ENCODE measurements at regions not wholly inside any gene's neighbourhood (a gene's known extent, or its start where the extent isn't known, plus 50 kb on each side); places are given as distances from the start of the nearest gene placed in this dataset.

DNA sequence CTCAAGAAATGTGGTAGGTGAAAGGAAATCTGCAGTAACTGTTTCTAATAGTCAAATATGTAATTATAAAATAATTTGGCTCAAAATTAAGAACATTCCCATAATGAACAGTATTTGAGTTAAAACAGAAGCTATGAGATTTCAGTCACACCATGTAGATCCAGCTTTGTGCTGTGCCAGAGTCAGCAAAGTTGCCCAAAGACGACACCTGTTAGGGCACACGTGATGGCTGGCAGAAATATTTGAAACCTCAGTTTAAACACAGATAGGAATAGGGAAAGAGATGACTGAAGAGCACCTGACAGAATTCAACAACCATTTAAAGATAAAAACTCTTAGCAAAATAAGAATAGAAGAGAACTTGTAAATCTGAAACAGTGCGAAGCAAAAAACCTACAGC, 129.3 kb downstream of the CD83 start:
- TF ChIP-seq, protein P1, sequence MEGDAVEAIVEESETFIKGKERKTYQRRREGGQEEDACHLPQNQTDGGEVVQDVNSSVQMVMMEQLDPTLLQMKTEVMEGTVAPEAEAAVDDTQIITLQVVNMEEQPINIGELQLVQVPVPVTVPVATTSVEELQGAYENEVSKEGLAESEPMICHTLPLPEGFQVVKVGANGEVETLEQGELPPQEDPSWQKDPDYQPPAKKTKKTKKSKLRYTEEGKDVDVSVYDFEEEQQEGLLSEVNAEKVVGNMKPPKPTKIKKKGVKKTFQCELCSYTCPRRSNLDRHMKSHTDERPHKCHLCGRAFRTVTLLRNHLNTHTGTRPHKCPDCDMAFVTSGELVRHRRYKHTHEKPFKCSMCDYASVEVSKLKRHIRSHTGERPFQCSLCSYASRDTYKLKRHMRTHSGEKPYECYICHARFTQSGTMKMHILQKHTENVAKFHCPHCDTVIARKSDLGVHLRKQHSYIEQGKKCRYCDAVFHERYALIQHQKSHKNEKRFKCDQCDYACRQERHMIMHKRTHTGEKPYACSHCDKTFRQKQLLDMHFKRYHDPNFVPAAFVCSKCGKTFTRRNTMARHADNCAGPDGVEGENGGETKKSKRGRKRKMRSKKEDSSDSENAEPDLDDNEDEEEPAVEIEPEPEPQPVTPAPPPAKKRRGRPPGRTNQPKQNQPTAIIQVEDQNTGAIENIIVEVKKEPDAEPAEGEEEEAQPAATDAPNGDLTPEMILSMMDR (IDR thresholded peaks at IDR 0.05), result no peak

DNA sequence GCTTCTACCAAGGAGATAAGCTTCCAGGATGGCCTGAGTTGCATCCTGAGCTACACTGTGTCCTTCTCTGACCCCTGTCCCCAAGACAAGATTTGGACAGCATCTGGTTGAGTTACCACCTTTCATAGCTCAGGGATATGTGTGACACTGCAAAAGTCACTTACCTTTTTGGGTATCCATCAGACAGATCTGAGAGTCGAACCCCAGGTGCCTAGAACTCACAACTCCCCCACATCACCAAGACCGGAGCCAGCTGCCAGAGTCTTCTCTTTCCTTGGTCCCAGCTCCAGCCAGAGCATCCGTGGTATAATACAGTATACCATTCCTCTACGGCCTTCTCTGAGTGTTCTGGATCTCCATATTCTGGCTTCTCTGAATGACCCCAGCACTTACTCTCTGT, 133.0 kb downstream of the CD83 start:
- TF ChIP-seq, protein P1 (IDR thresholded peaks at IDR 0.05), result no peak

DNA sequence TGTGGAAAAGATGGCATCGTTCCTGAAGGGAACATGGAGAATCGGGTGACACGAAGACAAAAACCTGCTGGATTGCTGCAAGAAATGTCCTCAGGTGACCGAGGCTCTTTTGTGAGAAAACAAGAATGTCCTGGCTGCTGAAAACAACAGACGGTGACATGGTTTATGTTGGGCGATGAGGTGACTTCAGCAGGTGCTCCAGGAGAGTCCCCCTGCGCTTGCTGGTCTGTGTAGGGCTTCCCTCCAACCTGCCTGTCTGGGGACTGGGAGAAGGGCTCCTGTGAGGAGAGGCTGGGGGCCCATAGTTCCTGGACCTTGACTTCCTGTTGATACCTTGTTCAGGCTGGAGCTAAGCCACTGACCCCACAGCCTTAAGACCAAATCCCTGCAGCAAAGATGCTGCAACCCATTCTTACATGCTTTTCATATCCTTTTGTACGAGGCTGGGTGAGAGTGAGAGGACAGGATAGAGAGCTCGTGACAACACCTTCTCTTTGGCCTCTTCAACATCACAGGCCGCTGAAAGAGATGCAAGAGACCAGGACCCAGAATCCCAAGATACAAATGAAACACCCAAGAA, 134.8 kb downstream of the CD83 start:
- TF ChIP-seq, protein P1 (IDR thresholded peaks at IDR 0.05), result no peak

DNA sequence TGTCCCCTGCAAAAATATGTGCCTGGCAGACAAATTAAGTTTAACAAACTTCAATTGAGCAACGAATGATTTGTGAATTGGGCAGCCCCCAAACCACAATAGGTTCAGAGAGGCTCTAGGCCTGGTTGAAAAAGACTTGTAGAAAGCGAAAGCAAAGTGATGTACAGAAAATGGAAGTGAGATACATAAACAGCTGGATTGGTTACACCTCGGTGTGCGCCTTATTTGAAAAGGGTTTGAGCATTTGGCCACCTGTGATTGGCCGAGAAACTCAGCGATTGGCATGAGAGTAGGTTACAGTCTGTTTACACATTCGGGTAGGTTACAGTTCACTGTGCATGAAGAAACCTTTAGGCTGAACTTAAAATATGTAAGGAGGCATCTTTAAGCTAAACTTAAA, 136.9 kb downstream of the CD83 start:
- TF ChIP-seq, protein P1 (IDR thresholded peaks at IDR 0.05), result no peak

DNA sequence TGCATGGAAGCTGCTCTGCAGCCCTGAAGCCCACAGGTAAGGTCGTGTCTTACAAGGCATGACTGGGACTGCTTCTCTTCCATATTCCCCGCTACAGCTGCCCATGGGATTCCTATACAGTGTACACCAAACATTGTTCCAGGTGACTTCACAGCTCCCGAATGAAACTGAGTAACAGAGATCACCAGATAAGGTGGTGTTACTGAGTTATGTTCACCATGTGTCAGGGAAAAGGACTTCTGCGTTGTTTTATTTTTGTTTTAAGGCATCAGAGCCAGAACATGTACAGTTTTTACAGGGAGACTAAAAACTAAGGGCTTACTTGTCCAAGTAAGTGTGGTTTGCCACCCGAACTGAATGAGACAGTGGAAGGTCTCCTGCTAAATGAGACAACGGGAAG, 138.3 kb downstream of the CD83 start:
- TF ChIP-seq, protein P1 (IDR thresholded peaks at IDR 0.05), result no peak

DNA sequence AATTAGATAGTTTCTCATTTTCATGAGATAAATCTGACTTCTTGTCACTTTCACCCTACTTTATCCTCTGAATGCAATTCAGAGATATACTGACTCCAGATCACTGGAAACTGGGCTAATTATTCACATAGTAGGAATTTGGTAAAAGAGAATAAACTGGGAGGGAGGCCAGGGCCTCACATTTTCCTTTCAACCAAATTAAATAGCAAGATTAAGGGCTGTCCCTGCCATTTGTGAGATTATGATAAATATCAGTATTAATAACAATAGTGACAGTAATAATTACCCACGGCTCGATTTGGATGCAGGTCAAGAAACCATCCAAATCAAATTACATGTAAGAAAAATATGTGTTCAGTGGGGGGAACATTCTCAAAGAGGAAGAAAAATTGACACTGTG, 140.5 kb downstream of the CD83 start:
- TF ChIP-seq, protein P1 (IDR thresholded peaks at IDR 0.05), result no peak

DNA sequence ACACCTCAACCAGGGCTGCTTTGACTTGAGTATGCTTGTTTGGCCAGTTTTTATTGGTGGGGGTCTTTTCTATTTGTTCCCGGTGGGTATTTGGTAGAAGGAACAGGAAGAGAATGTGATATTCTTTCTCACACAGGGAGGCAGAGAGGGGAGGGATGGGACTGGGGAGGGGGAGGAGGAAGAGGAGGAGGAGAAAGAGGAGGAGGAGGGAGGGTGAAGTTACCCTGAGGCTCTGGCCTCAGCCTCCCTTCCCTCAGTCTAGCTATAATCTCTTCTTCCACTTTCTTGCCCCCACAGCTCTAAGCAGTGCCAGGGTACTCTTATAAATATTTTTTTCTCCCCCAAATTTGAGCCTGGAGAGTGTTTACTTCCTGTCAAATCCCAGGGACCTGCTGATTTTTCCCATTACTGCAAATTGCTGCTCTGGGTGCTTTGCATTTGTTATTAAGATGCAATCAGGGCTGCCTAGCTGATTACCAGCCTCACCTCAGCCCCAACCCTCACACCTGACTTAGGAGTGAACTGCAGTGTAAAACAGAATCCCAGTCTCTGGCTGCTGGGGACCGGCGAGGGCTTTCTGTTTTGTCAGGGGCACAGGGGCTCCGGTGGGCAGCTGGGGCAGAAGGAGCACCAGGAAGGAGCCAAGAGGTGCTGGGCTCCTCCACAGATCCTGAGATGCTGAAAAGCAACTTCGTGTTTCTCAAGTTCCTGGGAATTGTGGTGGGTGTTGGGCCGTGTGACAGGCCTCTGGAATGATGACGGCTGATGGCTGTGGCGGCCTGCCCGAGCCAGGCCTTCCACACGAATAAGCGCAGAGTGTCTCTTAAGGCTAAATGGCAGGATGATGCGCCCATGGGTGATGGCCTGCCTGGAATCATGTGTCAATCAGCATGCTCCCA, 141.4 kb downstream of the CD83 start:
- TF ChIP-seq, protein P1 (IDR thresholded peaks at IDR 0.05), result no peak
